Mesothelial cell of epicardium (in vitro differentiated cells): ENCODE measurements at regions not wholly inside any gene's neighbourhood (a gene's known extent, or its start where the extent isn't known, plus 50 kb on each side); places are given as distances from the start of the nearest gene placed in this dataset.

ENCODE experiments used
- DNase-seq, 2 experiments: peaks; one replicate each; pipeline ENCODE4 v3.0.0; 2021; ENCODE audit warnings: low spot score in 2 of 2; ENCODE audit not compliant: unreplicated experiment in 2 of 2
- H3K27ac Mint-ChIP-seq: 2 replicates; pipeline ENCODE4 v1.8.0; 2021; ENCODE audit warnings: mixed read lengths
- H3K27me3 Mint-ChIP-seq: 2 replicates; pipeline ENCODE4 v1.8.0; 2021; ENCODE audit warnings: low read depth, mixed read lengths
- H3K36me3 Mint-ChIP-seq: 2 replicates; pipeline ENCODE4 v1.8.0; 2021; ENCODE audit warnings: mixed read lengths
- H3K4me1 Mint-ChIP-seq: 2 replicates; pipeline ENCODE4 v1.8.0; 2021; ENCODE audit warnings: mixed read lengths
- H3K4me3 Mint-ChIP-seq: 2 replicates; pipeline ENCODE4 v1.8.0; 2021; ENCODE audit warnings: mild to moderate bottlenecking, moderate library complexity, mixed read lengths
- H3K9me3 Mint-ChIP-seq: 2 replicates; pipeline ENCODE4 v1.8.0; 2021; ENCODE audit warnings: mixed read lengths
- TF ChIP-seq, protein P1 (sequence below): fragments of 200-600 bp; sonication (generic); IDR thresholded peaks from one replicate; pipeline ENCODE4 v1.5.0; 2021; ENCODE audit warnings: antibody characterized with exemption; ENCODE audit not compliant: unreplicated experiment

DNA sequence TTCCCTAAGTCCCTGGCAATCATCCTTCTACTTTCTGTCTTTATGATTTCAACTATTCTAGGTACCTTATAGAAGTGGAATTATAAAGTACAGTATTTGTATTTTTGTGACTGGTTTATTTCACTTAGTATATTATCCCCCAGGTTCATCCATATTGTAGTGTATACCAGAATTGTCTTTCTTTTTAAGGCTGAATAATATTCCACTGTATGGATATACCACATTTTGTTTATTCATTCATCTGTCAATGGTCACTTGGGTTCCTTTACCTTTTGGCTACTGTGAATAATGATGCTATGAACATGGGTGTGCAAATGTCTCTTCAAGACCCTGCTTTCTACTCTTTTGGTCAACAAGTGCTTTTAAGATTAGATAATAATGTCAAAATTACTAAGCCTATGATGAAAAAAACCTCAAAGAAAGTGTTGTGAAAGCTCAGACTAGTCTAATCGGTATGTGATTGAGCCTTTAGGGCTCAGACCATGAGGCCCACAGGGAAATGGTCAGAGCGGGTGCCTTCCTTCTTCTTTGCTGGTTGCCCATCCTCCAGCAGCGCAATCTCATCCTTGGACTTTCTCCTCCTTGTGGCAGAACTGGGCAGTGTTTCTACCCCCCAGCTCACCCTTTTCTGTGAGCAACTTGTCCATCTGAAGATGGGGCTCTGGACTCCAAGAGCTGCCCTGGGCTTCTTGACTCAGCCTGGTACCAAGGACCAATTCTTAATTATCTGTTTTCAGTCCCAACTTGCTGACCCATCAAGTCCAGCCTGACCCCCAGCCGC lies 105.4 kb downstream of the TTC8 start:
- Mint-ChIP-seq H3K36me3 (no peaks in the 10 kb centered on the region), H3K4me3 (no peak overlapping the region), H3K27ac (no peak overlapping the region), H3K4me1 (peaks cover 9% of the 10 kb centered on the region), H3K9me3 (peaks cover 13% of the 10 kb centered on the region), H3K27me3 (peaks cover 9% of the 10 kb centered on the region)
- TF ChIP-seq, protein P1, sequence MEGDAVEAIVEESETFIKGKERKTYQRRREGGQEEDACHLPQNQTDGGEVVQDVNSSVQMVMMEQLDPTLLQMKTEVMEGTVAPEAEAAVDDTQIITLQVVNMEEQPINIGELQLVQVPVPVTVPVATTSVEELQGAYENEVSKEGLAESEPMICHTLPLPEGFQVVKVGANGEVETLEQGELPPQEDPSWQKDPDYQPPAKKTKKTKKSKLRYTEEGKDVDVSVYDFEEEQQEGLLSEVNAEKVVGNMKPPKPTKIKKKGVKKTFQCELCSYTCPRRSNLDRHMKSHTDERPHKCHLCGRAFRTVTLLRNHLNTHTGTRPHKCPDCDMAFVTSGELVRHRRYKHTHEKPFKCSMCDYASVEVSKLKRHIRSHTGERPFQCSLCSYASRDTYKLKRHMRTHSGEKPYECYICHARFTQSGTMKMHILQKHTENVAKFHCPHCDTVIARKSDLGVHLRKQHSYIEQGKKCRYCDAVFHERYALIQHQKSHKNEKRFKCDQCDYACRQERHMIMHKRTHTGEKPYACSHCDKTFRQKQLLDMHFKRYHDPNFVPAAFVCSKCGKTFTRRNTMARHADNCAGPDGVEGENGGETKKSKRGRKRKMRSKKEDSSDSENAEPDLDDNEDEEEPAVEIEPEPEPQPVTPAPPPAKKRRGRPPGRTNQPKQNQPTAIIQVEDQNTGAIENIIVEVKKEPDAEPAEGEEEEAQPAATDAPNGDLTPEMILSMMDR = no peak
- DNase-seq = no peak

DNA sequence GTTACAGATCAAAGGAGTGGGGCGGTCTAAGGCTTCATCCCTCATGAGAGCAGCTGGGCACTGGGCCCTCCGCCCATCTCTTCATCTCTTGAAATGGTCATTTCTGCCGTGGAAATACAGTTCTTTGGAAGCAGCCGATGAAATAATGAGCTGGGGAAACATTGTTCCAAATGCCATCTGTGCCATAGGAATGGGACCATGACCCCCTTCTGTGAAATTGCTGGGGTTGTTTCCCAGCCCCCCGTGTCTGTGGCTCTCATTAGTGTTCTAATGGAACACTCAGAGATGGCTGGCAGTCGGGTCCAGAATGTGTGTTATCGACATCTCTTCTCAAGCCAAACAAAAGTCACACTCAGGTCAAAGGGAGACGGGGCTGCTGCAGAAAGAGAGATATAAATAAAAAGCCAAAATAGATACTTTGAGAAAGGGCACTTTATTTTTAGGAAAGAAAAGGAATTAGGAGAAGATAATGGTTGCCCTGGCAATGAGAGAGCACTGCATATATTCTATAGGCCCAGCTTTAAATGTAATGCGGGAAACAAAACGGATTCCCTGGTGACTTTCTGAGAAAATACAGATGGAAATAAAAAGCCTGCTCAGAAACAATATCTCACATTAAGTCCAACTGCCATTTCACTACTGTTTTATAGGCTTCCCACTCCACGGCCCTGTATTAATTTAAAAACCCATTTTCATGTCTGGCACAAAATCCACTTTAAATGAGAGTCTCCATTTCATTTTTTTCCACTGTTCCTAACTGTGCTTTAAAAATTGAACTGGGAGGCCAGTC lies 107.1 kb downstream of the TTC8 start:
- H3K36me3 Mint-ChIP-seq = no peaks in the 10 kb centered on the region
- peaks cover 9% of the 10 kb centered on the region for H3K27me3 Mint-ChIP-seq
- no peak overlapping the region for H3K4me3 Mint-ChIP-seq
- H3K9me3 Mint-ChIP-seq = peaks cover 10% of the 10 kb centered on the region
- TF ChIP-seq, protein P1 = no peak
- DNase-seq = no peak
- H3K27ac Mint-ChIP-seq = no peak overlapping the region
- H3K4me1 Mint-ChIP-seq = peaks cover 9% of the 10 kb centered on the region

DNA sequence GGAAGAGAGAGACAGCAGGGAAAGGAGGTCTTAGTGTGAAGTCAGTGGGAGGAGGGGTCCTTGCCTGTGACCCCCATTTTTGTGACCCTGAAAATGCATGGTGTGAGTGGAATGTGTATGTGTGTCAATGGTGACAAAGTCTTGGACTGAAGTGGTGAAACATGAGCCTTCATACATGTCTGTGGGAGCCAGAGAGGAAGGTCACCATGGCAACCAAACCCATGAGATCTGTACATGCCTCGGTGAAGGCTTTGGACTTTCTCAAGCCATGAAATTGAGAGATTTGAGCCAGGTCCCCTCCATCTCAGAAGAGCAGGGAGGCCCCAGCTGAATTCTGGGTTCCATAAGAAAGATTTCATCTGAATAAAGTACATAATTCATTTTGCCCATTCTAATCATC lies 108.7 kb downstream of the TTC8 start:
- peaks cover 3% of the 10 kb centered on the region for H3K27me3 Mint-ChIP-seq
- no peak overlapping the region for H3K4me3 Mint-ChIP-seq
- DNase-seq = no peak
- H3K9me3 Mint-ChIP-seq = peaks cover 10% of the 10 kb centered on the region
- H3K27ac Mint-ChIP-seq = peak overlapping the region; percentile 2
- no peaks in the 10 kb centered on the region for H3K36me3 Mint-ChIP-seq
- TF ChIP-seq, protein P1 = no peak
- H3K4me1 Mint-ChIP-seq = peaks cover 9% of the 10 kb centered on the region

DNA sequence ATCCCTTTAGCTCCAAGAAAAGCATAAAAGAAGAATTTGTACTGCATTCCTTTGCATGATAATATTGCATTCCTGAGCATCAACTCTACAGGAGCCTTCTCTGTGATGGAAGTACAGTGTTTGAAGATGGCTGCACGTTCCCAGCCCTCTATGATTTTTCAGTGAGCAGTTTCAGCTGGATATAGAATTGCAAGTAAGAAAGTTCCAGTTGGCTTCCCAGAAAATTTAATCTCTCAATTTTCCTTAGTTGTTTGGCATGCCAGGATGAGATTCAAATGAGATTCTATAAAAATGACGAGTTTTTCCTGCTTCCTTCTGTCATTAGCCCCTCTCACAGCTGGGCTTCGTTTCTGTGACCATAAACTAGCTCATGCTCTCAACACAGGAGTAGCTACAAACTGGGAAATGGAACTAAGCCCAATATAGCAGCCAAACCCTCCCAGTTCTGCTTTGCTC lies 109.9 kb downstream of the TTC8 start:
- Mint-ChIP-seq H3K27me3 (peaks cover under 1% of the 10 kb centered on the region), H3K9me3 (peaks cover 6% of the 10 kb centered on the region), H3K36me3 (no peaks in the 10 kb centered on the region), H3K4me3 (no peak overlapping the region), H3K4me1 (peaks cover 9% of the 10 kb centered on the region), H3K27ac (no peak overlapping the region)
- TF ChIP-seq, protein P1 = no peak
- no peak for DNase-seq

DNA sequence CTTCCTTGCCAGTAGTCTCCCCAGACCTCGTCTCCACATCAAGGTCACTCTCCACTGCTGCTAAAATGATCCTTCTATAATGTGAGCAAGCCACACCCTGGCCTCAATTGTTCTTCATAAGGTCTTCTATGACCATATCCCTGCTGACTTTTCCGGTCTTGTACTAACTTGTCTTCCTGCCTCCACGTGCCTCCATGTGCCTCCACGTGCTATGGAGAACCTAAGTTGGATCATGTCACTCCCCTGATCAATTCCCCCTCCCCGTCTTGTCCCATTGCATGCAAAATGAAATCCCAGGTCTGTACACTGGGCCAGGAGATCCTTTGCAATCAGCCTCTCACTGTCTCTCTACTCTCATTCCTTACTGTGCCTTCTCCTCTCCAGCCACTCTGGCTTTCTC lies 110.6 kb downstream of the TTC8 start:
- Mint-ChIP-seq H3K4me3 (no peak overlapping the region), H3K9me3 (no peaks in the 10 kb centered on the region), H3K27me3 (peaks cover 3% of the 10 kb centered on the region), H3K27ac (no peak overlapping the region), H3K4me1 (peaks cover 9% of the 10 kb centered on the region), H3K36me3 (no peaks in the 10 kb centered on the region)
- no peak for DNase-seq
- TF ChIP-seq, protein P1 = no peak
